GM20000 (cell line): ENCODE measurements at regions not wholly inside any gene's neighbourhood (a gene's known extent, or its start where the extent isn't known, plus 50 kb on each side); places are given as distances from the start of the nearest gene placed in this dataset.

Source experiments
- DNase-seq: peaks from one replicate; pipeline ENCODE4 v3.0.0; 2012; ENCODE audit warnings: low spot score
- TF ChIP-seq, protein P1 (sequence below): IDR thresholded peaks from 2 replicates; pipeline ENCODE4 v1.5.1; 2012; ENCODE audit warnings: mild to moderate bottlenecking, control low read depth; ENCODE audit errors: extremely low read depth, missing control alignments

DNA sequence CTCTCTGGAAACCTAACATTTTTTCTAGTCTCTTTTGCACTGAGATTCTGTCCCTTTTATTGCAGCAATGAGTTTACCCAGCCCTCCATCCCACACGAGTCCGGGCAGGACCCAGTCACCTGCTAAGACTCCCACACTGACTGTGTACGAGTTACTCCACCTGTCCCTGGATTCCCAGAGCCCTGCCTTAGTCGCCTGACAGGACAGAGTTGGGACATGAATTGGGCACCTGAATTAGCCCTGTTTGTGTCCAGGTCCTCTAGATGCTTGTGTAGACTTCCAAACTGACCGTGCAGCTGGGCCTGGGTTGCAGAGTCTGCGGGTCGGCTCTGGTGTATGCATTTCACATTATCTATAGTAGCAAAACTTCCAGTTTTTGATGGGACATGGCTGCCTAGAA is 238.7 kb downstream of the VAPA start:
- TF ChIP-seq, protein P1, sequence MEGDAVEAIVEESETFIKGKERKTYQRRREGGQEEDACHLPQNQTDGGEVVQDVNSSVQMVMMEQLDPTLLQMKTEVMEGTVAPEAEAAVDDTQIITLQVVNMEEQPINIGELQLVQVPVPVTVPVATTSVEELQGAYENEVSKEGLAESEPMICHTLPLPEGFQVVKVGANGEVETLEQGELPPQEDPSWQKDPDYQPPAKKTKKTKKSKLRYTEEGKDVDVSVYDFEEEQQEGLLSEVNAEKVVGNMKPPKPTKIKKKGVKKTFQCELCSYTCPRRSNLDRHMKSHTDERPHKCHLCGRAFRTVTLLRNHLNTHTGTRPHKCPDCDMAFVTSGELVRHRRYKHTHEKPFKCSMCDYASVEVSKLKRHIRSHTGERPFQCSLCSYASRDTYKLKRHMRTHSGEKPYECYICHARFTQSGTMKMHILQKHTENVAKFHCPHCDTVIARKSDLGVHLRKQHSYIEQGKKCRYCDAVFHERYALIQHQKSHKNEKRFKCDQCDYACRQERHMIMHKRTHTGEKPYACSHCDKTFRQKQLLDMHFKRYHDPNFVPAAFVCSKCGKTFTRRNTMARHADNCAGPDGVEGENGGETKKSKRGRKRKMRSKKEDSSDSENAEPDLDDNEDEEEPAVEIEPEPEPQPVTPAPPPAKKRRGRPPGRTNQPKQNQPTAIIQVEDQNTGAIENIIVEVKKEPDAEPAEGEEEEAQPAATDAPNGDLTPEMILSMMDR: no peak
- no peak for DNase-seq

DNA sequence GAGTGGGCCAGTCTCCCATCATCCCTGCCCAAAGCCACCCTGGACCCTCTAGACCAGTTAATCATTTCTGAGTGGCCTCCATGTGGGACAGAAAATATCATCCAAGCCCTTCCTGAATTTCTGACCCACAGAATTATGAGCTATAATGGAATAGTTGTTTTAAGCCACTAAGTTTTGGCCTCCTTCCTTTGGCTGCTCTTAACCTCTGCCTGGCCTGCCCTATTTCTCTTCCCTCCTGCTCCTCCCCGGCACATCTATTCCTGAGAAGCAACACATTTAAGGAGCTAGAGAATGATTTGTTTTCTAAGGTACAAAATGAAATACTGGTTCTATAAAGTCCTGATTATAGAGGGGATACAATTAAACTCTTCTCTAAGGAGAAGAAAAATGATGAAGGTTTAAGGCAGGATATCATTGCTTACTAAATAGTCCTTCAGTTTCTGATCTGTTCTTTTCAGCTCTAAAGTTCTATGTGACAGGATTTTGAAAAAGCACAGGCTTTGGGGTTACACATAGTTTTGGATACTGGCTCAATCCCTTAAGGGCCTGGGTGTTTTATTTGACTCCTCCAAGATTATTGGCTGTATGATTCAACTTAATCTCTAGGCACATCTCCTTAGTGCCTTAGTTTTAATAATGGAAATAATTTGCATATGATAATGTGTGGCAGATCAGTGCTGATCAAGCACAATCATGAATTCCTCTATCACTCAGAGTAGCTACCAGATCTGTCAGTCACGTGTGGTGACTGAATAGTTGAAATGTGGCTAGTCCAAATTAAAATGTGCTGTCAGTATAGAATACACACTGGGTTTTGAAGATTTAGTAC is 240.3 kb downstream of the VAPA start:
- TF ChIP-seq, protein P1: no peak
- no peak for DNase-seq

DNA sequence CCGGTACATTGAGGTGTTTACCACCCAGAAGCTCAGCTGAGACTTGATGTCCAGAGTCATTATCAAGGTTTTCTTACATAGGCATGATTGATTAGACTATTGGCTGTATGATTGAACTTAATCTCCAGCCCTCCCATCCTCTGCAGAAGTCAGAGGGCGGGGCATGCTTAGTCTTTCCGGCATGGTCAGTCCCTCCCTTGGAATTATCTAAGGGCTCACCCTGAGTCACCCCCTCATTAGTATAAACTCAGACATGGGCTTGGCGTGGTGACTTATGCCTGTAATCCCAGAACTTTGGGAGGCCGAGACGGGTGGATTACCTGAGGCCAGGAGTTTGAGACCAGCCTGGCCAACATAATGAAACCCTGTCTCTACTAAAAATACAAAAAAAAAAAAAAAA is 243.9 kb downstream of the VAPA start:
- TF ChIP-seq, protein P1: no peak
- DNase-seq: no peak

DNA sequence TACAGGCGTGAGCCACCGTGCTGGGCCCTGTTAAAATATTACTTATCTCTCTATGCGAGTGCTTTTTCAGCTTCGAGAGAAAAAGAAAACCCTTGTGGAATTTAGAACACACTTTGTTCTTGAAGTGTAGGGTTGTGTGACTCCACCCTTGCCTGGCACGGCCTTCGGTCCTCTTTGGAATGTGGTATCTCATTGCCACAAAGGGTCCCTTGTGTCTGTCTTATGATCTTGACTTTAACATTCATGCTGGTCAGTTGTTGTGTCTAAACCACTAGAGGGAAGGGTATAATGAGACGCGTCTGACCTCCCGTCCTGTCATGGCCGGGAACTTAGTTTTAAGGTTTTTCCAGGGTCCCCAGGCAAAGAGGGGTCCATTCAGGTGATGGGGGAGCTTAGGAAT is 246.4 kb downstream of the VAPA start:
- TF ChIP-seq, protein P1: no peak
- no peak for DNase-seq

DNA sequence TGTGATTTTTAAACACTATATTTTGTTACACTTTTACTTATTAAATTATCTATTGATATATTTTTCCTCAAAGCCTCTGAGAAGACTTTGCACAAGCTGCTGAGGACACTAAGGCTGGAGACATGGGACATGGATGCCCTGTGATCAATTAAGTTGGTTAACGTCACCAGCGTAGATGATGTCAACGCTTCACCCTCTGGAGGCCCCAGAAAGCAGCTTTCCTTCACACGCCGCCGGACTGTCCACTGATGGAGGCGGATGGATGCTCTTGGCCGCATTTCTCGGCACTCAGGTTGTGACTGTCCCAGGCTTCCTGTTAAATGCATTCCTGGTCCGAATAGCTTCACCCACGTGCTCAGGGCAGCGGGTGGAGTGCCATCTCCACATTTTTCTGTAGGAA is 247.5 kb downstream of the VAPA start:
- DNase-seq: no peak
- TF ChIP-seq, protein P1: no peak

DNA sequence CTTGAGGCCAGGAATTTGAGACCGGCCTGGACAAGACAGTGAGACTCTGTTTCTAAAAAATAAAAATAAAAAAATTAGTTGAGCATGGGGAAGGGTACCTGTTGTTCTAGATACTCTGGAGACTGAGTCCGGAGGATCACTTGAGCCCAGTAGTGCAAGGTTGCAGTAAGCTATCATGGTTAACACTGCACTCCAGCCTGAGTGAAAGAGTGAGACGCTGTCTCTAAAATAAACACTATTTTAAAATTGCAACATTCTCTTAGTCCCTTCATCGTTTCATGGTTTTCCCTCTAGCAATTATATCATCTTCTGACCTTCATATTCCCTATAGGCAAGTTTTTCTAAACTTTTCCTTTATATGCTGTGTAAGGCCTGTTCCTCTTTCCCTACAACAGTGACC is 248.5 kb downstream of the VAPA start:
- TF ChIP-seq, protein P1: no peak
- DNase-seq: no peak

DNA sequence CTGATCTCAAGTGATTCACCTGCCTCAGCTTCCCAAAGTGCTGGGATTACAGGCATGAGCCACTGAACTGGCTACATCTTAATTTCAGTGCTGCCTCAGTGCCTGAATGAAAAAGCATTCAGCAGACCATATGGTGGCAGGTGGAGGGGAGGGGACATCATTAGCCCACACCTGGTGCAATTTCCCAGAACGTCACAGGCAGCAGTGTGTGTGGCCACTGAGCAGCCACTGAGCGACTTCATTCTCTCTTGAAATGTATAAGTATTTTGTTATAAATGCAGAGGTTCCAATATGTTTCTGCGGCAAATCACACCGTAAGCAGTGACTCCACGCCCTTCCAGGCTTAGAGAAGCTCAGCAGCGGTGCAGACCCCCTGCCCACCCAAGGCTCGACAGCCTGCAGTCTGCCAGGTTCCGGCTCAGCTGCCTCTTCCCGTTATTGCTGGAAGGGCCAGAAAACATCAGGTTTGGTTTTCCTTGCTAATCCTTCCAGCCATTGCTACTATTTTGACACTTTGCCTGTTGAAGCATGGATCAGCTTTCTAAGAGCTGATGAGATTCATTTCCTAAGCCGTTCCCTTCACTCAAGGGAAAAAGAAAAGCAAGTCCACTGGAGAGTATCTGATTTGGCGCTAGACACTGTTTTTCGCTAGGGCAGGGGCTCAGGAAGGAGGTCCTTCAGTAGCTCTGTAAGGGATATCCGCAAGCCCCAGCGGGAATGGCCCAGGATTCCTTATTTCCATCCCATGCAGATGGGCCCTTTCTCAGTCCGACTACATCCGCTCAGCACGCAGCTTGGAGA is 250.7 kb downstream of the VAPA start:
- no peak for DNase-seq
- TF ChIP-seq, protein P1: no peak
